HCT116 (cell line): ENCODE measurements at regions not wholly inside any gene's neighbourhood (a gene's known extent, or its start where the extent isn't known, plus 50 kb on each side); places are given as distances from the start of the nearest gene placed in this dataset.

ENCODE experiments used
- ATAC-seq: fragments of 200-7000 bp; cut with Tn5 transposase; 2 replicates; pipeline ENCODE4 v1.9.1; 2020; ENCODE audit warnings: mild to moderate bottlenecking, moderate library complexity
- BruUV-seq: library from RNA; stranded (reverse); fragments of 400-500 nt; replicated peaks from 2 replicates; lab custom pipeline; 2021; lab: Mats Ljungman, UMichigan
- CTCF ChIA-PET: fragments of 300-600 bp; sonication (Branson Sonifier 250); formaldehyde crosslinking; loops from one replicate; lab custom pipeline; 2021; ENCODE audit warnings: antibody characterized with exemption; lab: Charles Lee
- POLR2A ChIA-PET: fragments of 300-600, 350-600 bp; sonication (Branson Sonifier 250); formaldehyde crosslinking; loops from one replicate; lab custom pipeline; 2021; ENCODE audit warnings: antibody characterized with exemption; lab: Charles Lee
- RAD21 ChIA-PET, 2 experiments: fragments of 300-600 bp; sonication (Branson Sonifier 250); formaldehyde crosslinking; loops; one replicate each; lab custom pipeline; 2023; ENCODE audit warnings: low total read pairs in 2 of 2; ENCODE audit not compliant: uncharacterized antibody in 2 of 2, unreplicated experiment in 2 of 2, low non-redundant PET in 1 of 2; lab: Charles Lee
- DNase-seq: peaks from one replicate; pipeline ENCODE4 v3.0.0-alpha.2; 2010; ENCODE audit warnings: low read depth, low spot score
- H2AFZ ChIP-seq: fragments of 200-600 bp; shearing (Covaris generic), sonication (generic); 2 replicates; pipeline ENCODE4 v1.6.1; 2017; ENCODE audit warnings: low read depth, mixed run types, mixed read lengths, antibody characterized with exemption, low read length; ENCODE audit not compliant: poor library complexity, severe bottlenecking
- H3K27ac ChIP-seq: 2 replicates; pipeline ENCODE4 v1.5.1; 2012; ENCODE audit warnings: low read depth, low read length
- H3K27me3 ChIP-seq: fragments of 200-600 bp; sonication (generic); 2 replicates; pipeline ENCODE4 v1.6.1; 2016; ENCODE audit warnings: mixed run types, low read length, mixed read lengths; ENCODE audit not compliant: insufficient read depth
- H3K36me3 ChIP-seq, 2 experiments: fragments of 200-500 bp in 1 of 2; fragments of 200-600 bp in 1 of 2; sonication (Bioruptor generic) in 1 of 2; sonication (generic) in 1 of 2; 2 replicates each; pipeline versions ENCODE4 v1.5.1 to v1.6.1; 2014 to 2016; ENCODE audit warnings: low read length in 2 of 2, inconsistent platforms in 1 of 2, mixed read lengths in 1 of 2, mixed run types in 1 of 2; ENCODE audit not compliant: insufficient read depth in 2 of 2, control insufficient read depth in 1 of 2
- H3K4me1 ChIP-seq, 2 experiments: fragments of 200-600 bp in 1 of 2; sonication (generic) in 1 of 2; 2 replicates each; pipeline versions ENCODE4 v1.5.1 to v1.6.1; 2012 to 2017; ENCODE audit warnings: low read length in 2 of 2, inconsistent platforms in 1 of 2, mild to moderate bottlenecking in 1 of 2, mixed read lengths in 1 of 2, mixed run types in 1 of 2, moderate library complexity in 1 of 2; ENCODE audit not compliant: insufficient read depth in 2 of 2, control insufficient read depth in 1 of 2
- H3K4me2 ChIP-seq: fragments of 200-600 bp; sonication (generic); 2 replicates; pipeline ENCODE4 v1.6.1; 2017; ENCODE audit warnings: mixed run types, low read length, mixed read lengths
- H3K4me3 ChIP-seq, 2 experiments: fragments of 200-600 bp in 1 of 2; sonication (generic) in 1 of 2; replicated peaks in 1 of 2; 2 replicates each; pipeline ENCODE4 v1.5.1; 2011 to 2016; ENCODE audit warnings: low read length in 2 of 2, control low read depth in 1 of 2, low read depth in 1 of 2, mild to moderate bottlenecking in 1 of 2, mixed read lengths in 1 of 2, mixed run types in 1 of 2
- H3K79me2 ChIP-seq: fragments of 200-600 bp; sonication (generic); 2 replicates; pipeline ENCODE4 v1.6.1; 2017; ENCODE audit warnings: mild to moderate bottlenecking, mixed run types, low read length, moderate library complexity, mixed read lengths; ENCODE audit not compliant: insufficient read depth
- H3K9ac ChIP-seq: fragments of 200-600 bp; sonication (generic); 2 replicates; pipeline ENCODE4 v1.6.1; 2016; ENCODE audit warnings: low read length, mixed read lengths
- H3K9me2 ChIP-seq: fragments of 200-600 bp; sonication (generic), shearing (Covaris generic); 2 replicates; pipeline ENCODE4 v1.6.1; 2017; ENCODE audit warnings: mixed run types, mild to moderate bottlenecking, moderate library complexity; ENCODE audit not compliant: insufficient read depth
- H3K9me3 ChIP-seq, 2 experiments: fragments of 200-500 bp in 1 of 2; fragments of 200-600 bp in 1 of 2; sonication (Bioruptor generic) in 1 of 2; sonication (generic) in 1 of 2; 2 replicates each; pipeline ENCODE4 v1.6.1; 2014 to 2017; ENCODE audit warnings: low read length in 2 of 2, mixed read lengths in 2 of 2, inconsistent platforms in 1 of 2, low read depth in 1 of 2, mild to moderate bottlenecking in 1 of 2, mixed run types in 1 of 2, moderate library complexity in 1 of 2; ENCODE audit not compliant: control insufficient read depth in 1 of 2, insufficient read depth in 1 of 2
- H4K20me1 ChIP-seq: fragments of 200-600 bp; sonication (generic), shearing (Covaris generic); 2 replicates; pipeline ENCODE4 v1.6.1; 2017; ENCODE audit warnings: mixed run types, mild to moderate bottlenecking, moderate library complexity; ENCODE audit not compliant: insufficient read depth
- CBX3 ChIP-seq: IDR thresholded peaks from 2 replicates; pipeline ENCODE4 v1.6.1; 2012; ENCODE audit warnings: low read depth
- EGR1 ChIP-seq: IDR thresholded peaks from 2 replicates; pipeline ENCODE4 v1.6.1; 2012; ENCODE audit warnings: low read depth
- ELF1 ChIP-seq: IDR thresholded peaks from 2 replicates; pipeline ENCODE4 v1.6.1; 2012; ENCODE audit warnings: low read depth, borderline replicate concordance
- EZH2 ChIP-seq: fragments of 200-600 bp; sonication (generic); IDR thresholded peaks from 2 replicates; pipeline ENCODE4 v1.6.1; 2017; ENCODE audit warnings: antibody characterized with exemption, mixed run types
- EZH2phosphoT487 ChIP-seq: fragments of 200-600 bp; IDR thresholded peaks from 2 replicates; pipeline ENCODE4 v1.6.1; 2018; ENCODE audit warnings: antibody characterized with exemption, borderline replicate concordance
- FOSL1 ChIP-seq: IDR thresholded peaks from 2 replicates; pipeline ENCODE4 v1.6.1; 2012; ENCODE audit warnings: low read depth
- JUND ChIP-seq: IDR thresholded peaks from 2 replicates; pipeline ENCODE4 v1.6.1; 2012
- POLR2AphosphoS5 ChIP-seq: IDR thresholded peaks from 2 replicates; pipeline ENCODE4 v1.6.1; 2011; ENCODE audit warnings: mild to moderate bottlenecking, low read depth, low read length, moderate library complexity
- RAD21 ChIP-seq: IDR thresholded peaks from 2 replicates; pipeline ENCODE4 v1.6.1; 2012; ENCODE audit warnings: low read depth, mild to moderate bottlenecking
- SIN3A ChIP-seq: IDR thresholded peaks from 2 replicates; pipeline ENCODE4 v1.6.1; 2012; ENCODE audit warnings: low read depth
- SP1 ChIP-seq: IDR thresholded peaks from 2 replicates; pipeline ENCODE4 v1.6.1; 2012; ENCODE audit warnings: low read depth
- SRF ChIP-seq: IDR thresholded peaks from 2 replicates; pipeline ENCODE4 v1.6.1; 2012; ENCODE audit warnings: low read depth
- TCF7L2 ChIP-seq: IDR thresholded peaks from 2 replicates; pipeline ENCODE4 v1.7.0; 2011; ENCODE audit warnings: borderline replicate concordance, inconsistent platforms; ENCODE audit not compliant: insufficient read depth, insufficient read length; ENCODE audit errors: extremely low read depth
- ZFX ChIP-seq: fragments of 450-650 bp; IDR thresholded peaks from 2 replicates; pipeline ENCODE4 v1.6.1; 2017
- intact Hi-C: fragments of 100-400 bp; cut with micrococcal nuclease; formaldehyde crosslinking; loops from 2 replicates; pipeline ENCODE4 v1.10.0; 2022
- TF ChIP-seq, protein P1 (sequence below), 3 experiments: fragments of 200-600 bp in 1 of 3; sonication (generic) in 1 of 3; IDR thresholded peaks in 2 of 3; conservative IDR thresholded peaks in 1 of 3; 2 replicates each; pipeline ENCODE4 v1.5.1; 2012 to 2017; ENCODE audit warnings: low read depth in 2 of 3, low read length in 2 of 3, antibody characterized with exemption in 1 of 3, borderline replicate concordance in 1 of 3, control low read depth in 1 of 3, mild to moderate bottlenecking in 1 of 3, mixed read lengths in 1 of 3, mixed run types in 1 of 3, moderate library complexity in 1 of 3; ENCODE audit not compliant: insufficient read depth in 1 of 3
- TF ChIP-seq, protein P2 (sequence below): IDR thresholded peaks from 2 replicates; pipeline ENCODE4 v1.6.1; 2011; ENCODE audit warnings: mild to moderate bottlenecking, low read length, moderate library complexity; ENCODE audit not compliant: insufficient replicate concordance; ENCODE audit errors: extremely low read depth

DNA sequence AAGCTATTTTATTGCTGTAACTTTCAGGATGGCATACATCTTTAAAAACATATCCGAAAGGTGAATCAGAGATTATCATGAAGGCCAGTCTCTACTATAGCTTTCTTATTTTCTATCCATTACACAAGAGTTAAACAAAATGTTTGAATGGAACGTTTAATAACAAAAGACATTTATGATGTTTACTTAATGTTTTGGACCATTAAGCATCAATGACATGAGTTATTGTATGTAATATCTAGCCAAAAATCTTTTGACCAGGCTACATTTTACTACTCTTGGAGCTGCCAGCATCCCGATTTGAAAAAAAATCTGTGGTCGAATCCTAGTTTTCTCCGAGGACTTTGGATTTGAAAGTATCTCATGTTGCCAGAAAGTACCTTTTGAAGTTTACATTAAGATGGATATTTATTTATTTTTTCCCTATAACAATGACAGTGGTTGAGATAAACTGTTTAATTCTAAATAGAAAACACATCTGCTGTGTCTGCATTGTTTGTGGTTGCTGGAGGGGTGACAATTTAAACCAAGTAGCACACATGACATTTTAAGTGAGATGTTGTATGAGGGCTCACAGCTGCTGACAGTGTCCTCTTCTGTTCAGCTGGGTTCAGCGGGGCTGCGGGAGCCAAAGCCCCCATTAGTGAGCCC, 293.7 kb upstream of the TCF21 start:
- no peak overlapping the region for H2AFZ ChIP-seq

DNA sequence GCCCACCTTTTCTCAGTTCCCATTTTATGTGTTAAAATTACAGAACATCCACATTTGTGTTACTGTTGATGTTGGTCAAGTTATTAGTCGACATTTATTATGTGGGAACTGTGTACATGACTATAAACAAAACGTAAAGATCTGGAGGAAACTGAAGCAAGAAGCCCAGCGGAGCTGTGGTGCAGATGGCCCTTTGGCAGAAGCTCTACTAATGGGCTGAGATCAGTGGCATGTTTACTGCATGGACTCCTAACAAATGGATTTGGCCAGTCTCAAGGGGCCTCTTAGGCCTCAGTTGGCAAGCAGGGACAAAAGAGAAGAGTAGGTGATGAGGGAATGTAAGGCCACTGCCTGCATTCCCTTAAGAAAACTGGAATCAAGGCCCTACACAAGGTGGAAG, 282.1 kb upstream of the TCF21 start:
- DNase-seq (no peak), ATAC-seq (no peak)
- no TSS peak for BruUV-seq
- Histone ChIP-seq H3K27me3 (no peaks in the 10 kb centered on the region), H3K9ac (no peak overlapping the region), H3K4me1 (peaks cover 7 to 20% of the 10 kb centered on the region in 2 experiments; a peak in 3 of 4 replicates), H3K36me3 (no peaks in the 10 kb centered on the region), H3K4me2 (no peak overlapping the region), H3K4me3 (no peak overlapping the region), H3K9me2 (no peaks in the 10 kb centered on the region), H3K27ac (no peak overlapping the region), H3K9me3 (no peaks in the 10 kb centered on the region), H3K79me2 (no peaks in the 10 kb centered on the region), H4K20me1 (no peaks in the 10 kb centered on the region), H2AFZ (no peak overlapping the region)
- RAD21 ChIA-PET, result no interaction called here
- POLR2A ChIA-PET, result no interaction called here
- CTCF ChIA-PET, result no interaction called here
- intact Hi-C loops, result no loop called here
- TF ChIP-seq JUND (no peak), EGR1 (no peak), SP1 (no peak), EZH2phosphoT487 (no peak), SIN3A (no peak), POLR2AphosphoS5 (no peak), TCF7L2 (no peak), CBX3 (no peak), ZFX (no peak), ELF1 (no peak), SRF (no peak), FOSL1 (no peak), EZH2 (no peak)
- TF ChIP-seq, protein P1, sequence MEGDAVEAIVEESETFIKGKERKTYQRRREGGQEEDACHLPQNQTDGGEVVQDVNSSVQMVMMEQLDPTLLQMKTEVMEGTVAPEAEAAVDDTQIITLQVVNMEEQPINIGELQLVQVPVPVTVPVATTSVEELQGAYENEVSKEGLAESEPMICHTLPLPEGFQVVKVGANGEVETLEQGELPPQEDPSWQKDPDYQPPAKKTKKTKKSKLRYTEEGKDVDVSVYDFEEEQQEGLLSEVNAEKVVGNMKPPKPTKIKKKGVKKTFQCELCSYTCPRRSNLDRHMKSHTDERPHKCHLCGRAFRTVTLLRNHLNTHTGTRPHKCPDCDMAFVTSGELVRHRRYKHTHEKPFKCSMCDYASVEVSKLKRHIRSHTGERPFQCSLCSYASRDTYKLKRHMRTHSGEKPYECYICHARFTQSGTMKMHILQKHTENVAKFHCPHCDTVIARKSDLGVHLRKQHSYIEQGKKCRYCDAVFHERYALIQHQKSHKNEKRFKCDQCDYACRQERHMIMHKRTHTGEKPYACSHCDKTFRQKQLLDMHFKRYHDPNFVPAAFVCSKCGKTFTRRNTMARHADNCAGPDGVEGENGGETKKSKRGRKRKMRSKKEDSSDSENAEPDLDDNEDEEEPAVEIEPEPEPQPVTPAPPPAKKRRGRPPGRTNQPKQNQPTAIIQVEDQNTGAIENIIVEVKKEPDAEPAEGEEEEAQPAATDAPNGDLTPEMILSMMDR (IDR thresholded peaks at IDR 0.05 in 2 of 3, conservative IDR thresholded peaks at IDR 0.05 in 1 of 3; ENCODE audit: borderline replicate concordance in 1 of 3, insufficient read depth in 1 of 3, low read depth in 2 of 3, low read length in 2 of 3), result no peak
- TF ChIP-seq, protein P2, sequence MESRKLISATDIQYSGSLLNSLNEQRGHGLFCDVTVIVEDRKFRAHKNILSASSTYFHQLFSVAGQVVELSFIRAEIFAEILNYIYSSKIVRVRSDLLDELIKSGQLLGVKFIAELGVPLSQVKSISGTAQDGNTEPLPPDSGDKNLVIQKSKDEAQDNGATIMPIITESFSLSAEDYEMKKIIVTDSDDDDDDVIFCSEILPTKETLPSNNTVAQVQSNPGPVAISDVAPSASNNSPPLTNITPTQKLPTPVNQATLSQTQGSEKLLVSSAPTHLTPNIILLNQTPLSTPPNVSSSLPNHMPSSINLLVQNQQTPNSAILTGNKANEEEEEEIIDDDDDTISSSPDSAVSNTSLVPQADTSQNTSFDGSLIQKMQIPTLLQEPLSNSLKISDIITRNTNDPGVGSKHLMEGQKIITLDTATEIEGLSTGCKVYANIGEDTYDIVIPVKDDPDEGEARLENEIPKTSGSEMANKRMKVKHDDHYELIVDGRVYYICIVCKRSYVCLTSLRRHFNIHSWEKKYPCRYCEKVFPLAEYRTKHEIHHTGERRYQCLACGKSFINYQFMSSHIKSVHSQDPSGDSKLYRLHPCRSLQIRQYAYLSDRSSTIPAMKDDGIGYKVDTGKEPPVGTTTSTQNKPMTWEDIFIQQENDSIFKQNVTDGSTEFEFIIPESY, result no peak

More for the DNA sequence above, 293.7 kb upstream of the TCF21 start:
- ChIA-PET POLR2A (no interaction called here), CTCF (no interaction called here), RAD21 (no interaction called here)
- H4K20me1 ChIP-seq, result no peaks in the 10 kb centered on the region
- no peaks in the 10 kb centered on the region for H3K79me2 ChIP-seq
- intact Hi-C loops, result no loop called here
- H3K9ac ChIP-seq, result no peak overlapping the region
- H3K4me3 ChIP-seq, result no peak overlapping the region
- H3K36me3 ChIP-seq, result no peaks in the 10 kb centered on the region
- no peak for TF ChIP-seq RAD21
- no peak for TF ChIP-seq ZFX
- no TSS peak for BruUV-seq
- H3K9me3 ChIP-seq, result no peaks in the 10 kb centered on the region
- DNase-seq (no peak), ATAC-seq (no peak)
- peaks cover 0 to 11% of the 10 kb centered on the region in 2 experiments; a peak in 1 of 4 replicates for H3K4me1 ChIP-seq
- no peak overlapping the region for H3K4me2 ChIP-seq
- H3K27ac ChIP-seq, result peak overlapping the region; percentile 32; the same call in 1 of the 2 replicates
- H3K9me2 ChIP-seq, result no peaks in the 10 kb centered on the region
- no peaks in the 10 kb centered on the region for H3K27me3 ChIP-seq
